IPS-18c (cell line): ENCODE measurements at regions not wholly inside any gene's neighbourhood (a gene's known extent, or its start where the extent isn't known, plus 50 kb on each side); places are given as distances from the start of the nearest gene placed in this dataset.
"Not testable (repeated sequence)": the region's sequence is repeated elsewhere in the genome, so short reads cannot be mapped to it uniquely, and the experiment has no call there.

ENCODE experiments used
- H3K4me3 ChIP-seq: 2 replicates; pipeline ENCODE4 v1.7.0; 2013; ENCODE audit warnings: low read depth, mild to moderate bottlenecking, low read length, moderate library complexity; ENCODE audit not compliant: insufficient read depth
- H3K9me3 ChIP-seq: one replicate; pipeline ENCODE4 v1.6.1; 2013; ENCODE audit warnings: mild to moderate bottlenecking, low read length, moderate library complexity; ENCODE audit not compliant: control insufficient read depth, insufficient read depth

DNA sequence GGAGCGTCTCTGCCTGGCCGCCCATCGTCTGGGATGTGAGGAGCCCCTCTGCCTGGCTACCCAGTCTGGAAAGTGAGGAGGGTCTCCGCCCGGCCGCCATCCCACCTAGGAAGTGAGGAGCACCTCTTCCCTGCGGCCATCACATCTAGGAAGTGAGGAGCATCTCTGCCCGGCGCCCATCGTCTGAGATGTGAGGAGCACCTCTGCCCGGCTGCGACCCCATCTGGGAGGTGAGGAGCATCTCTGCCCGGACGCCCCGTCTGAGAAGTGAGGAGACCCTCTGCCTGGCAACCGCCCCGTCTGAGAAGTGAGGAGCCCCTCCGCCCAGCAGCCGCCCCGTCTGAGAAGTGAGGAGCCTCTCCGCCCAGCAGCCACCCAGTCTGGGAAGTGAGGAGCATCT is 84.5 kb downstream of the IDS start:
- not testable (repeated sequence) for H3K4me3 ChIP-seq, H3K9me3 ChIP-seq

DNA sequence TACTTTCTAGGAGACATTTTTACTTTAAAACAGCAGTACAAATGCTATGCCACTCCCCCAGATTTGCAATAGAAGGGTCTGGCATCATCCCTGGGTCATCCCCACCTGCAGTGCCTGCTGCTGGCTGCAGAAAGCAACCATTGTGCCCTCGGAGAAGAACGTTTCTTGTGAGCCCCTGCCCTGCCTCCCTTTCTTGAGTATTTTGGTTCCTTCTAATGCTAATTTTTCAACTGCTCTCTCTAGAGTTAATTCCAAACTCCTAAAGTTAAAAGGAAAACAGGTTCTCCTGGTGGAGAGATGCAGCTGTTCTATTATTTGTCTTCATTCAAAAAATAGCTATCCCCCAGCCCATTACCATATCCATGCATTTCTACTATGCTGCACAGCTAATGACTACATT is 107.1 kb downstream of the IDS start:
- no peak overlapping the region for H3K4me3 ChIP-seq

DNA sequence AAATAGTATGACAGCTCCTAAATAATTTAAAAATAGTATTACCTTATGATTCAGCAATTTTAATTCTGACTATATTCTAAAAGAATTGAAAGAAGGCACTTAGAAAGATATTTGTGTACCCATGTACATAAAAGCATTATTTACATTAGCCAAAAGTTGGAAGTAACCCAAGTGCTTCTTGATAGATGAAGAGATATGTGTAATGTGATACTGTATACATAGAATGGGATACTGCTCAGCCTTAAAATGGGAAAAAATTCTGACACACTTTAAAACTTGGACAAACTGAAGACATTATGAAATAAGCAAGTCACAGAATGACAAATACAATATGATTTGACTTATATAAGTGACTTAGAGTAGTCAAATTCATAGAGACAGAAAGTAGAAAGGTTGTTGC is 112.2 kb downstream of the IDS start:
- H3K4me3 ChIP-seq: no peak overlapping the region
- no peaks in the 10 kb centered on the region for H3K9me3 ChIP-seq

More for the DNA sequence above, 107.1 kb downstream of the IDS start:
- H3K9me3 ChIP-seq: no peaks in the 10 kb centered on the region

DNA sequence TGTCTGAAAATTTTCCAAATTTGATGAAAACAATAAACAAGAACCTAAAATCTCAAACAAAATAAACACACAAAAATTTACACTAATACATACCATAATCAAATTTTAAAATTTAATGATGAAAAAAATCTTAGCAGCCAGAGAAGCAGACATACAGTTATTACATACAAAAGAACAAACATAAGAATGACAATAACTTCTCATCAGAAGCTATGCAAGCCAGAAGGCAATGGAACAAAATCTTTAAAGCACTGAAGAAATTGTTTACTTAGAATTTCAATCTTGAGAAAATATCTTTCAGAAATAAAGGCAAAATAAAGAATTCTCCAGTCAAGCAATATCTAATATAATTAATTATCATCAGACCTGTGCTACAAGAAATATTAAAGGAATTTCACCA is 121.3 kb downstream of the IDS start:
- no peaks in the 10 kb centered on the region for H3K9me3 ChIP-seq
- no peak overlapping the region for H3K4me3 ChIP-seq

DNA sequence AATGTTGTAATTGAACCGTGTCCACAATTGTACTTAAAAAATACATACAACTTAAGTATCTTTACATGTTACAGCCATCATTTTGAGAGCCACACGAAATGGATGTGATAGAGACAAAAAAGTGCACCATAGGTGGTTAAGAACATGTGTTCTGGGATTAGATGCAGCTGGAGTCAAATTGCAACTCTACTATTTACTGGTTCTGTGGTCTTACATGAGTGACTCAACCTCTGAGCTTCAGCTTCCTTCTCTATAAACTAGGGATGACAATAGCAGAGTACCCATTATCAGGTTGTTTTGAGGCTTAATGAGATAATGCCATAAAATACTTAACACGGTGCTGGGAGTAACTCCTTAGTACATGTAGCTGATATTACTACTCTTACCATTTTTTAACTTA is 130.4 kb downstream of the IDS start:
- peaks cover 3% of the 10 kb centered on the region for H3K9me3 ChIP-seq
- no peak overlapping the region for H3K4me3 ChIP-seq

DNA sequence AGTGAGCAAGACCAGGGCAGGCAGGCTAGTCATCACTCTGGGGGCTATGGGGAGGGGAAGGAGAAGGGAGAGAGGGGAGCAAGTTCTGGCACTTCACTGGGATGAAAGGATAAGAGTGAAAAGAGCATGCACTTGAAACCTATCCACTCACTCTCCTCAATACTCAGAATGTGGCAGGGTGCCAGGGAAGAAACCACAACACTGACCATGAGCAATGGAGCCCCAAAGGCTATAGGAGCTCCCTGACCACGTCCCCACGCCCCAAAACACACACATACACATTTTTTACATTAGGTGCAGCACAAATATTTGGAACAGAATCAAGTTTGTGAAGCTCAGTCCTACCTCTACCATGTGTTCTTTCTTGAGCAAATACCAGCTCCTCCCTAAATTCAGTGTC is 132.2 kb downstream of the IDS start:
- H3K9me3 ChIP-seq: peaks cover 3% of the 10 kb centered on the region
- H3K4me3 ChIP-seq: no peak overlapping the region

DNA sequence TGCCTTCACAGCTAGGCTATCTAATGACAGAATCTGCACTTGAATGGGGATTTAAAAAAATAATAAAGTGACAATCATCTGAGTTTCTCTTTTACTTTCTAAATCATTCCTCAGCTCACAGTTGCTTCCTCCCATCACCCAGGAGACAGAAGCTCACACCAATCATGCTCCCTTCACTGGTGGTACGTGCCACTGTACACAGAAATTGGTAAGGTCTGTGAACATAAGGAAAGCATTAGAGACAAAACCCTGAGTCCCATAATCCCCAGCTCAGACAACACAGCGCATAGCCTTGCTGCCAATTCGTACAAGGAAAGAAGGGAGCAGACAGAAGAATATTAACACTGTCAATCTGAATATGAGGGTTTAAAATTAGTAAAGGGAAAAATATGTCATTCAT is 133.1 kb downstream of the IDS start:
- Histone ChIP-seq H3K9me3 (no peaks in the 10 kb centered on the region), H3K4me3 (no peak overlapping the region)

DNA sequence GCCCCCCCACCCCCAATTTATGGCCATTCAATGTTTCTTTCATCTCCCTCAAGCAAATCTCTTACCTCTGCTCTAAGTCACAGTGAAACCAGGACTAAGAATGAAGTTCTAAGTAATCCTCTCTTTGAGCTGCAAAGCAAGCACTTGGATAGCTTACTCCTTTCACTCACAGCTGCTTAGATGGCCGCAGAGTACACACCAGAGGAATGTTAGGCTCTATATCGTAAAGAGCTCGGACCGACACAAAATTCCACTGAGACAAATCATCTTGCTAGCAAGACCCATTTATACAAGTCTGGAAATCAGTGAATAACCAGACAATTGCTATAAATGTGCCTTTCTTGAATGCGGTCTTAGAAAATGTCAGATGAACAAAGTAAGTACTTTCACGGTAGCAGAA is 135.0 kb downstream of the IDS start:
- peaks cover 2% of the 10 kb centered on the region for H3K9me3 ChIP-seq
- no peak overlapping the region for H3K4me3 ChIP-seq

DNA sequence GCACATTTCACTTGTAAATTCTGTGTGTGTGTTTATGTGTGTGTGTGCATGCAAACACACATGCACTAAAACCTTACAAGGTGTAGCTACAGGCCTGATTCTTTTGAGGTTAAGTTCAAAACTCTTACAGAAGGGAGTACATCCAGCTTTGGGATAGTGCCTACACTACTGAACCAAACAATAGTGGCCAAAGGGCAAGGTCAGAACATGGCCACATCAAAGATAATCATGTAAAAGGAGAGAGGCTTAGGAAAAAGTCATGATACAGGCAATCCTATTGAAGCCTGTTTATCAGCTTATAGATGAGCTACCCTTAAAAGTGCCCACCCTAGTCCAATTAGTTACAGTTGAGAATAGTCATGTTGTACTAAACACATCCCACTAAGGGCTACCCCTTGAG is 139.6 kb downstream of the IDS start:
- Histone ChIP-seq H3K4me3 (no peak overlapping the region), H3K9me3 (peaks cover 2% of the 10 kb centered on the region)

DNA sequence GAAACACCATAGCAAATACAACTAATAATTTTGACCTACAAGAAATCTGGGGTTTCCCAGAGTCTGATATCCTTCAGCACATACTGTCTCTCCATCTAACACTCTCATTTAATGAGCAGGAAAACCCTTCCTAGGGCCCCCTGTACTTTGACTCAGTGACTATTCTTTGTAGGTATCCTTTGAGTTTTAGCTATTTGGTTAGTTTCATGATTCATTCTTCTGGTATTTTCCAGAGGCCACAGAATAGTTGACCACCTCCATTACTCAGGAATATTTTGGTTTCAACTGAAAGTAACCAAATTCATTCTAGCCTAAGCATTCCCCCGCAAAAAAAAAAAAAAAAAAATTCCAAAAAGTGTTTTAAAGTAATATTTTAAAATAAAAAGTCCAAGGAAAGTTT is 140.0 kb downstream of the IDS start:
- H3K9me3 ChIP-seq: peaks cover 2% of the 10 kb centered on the region
- H3K4me3 ChIP-seq: no peak overlapping the region

DNA sequence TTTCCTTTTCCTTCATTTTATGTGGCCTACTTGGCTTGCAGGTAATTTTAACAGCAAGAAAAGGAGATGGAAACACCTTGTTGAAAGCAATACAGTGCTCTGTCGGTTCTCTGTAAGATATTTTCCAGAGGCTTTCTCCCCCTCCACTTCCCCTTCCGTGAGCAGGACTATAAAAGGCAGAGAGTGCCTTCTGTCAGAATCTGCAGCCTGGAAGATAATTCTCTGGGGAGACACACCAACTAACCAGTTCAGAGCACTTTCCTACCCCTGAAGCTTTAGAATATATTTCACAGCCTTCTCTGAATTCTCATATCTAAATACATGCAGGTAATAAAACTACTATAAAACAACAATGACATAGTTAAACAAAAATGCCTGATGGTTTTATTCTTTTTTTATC is 141.1 kb downstream of the IDS start:
- peaks cover 2% of the 10 kb centered on the region for H3K9me3 ChIP-seq
- no peak overlapping the region for H3K4me3 ChIP-seq

DNA sequence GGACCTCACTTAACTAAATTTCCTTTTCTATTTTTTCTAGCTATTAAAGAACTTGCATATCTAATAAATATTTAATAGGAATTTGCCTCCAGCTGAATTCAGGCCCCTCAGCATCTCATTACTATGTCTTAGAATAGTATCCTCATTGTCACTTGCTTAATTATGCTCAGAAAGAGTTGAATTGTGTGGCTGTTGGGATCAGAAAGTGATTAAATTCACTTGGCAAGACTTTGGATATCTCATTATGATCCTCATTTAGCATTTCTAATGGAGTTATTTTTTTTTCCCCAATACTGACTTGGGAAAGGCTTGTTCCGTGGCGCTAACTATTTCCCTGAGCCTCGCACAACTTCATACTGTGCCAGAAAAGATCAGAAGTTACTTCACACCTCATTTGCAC is 158.8 kb downstream of the IDS start:
- peaks cover 5% of the 10 kb centered on the region for H3K9me3 ChIP-seq
- H3K4me3 ChIP-seq: no peak overlapping the region

DNA sequence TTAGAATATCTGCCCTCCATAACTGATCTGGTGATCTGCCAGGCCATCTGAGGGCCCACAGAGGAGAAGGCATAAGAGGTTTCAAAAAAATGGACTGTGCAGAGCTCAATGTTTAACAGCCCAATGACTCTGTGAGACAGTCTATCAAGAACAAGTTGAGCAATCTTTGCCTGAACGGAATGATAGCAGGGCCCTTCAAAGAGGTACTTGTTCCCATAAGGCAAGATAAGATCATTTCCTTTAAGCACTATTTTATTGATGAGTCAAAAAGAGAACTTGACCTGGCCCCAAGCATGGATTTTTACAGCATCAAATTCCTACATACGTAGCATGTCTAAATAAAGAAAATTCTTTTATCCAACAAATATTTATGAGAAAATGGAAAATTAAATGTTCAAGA is 182.8 kb downstream of the IDS start:
- H3K9me3 ChIP-seq: no peaks in the 10 kb centered on the region
- no peak overlapping the region for H3K4me3 ChIP-seq

DNA sequence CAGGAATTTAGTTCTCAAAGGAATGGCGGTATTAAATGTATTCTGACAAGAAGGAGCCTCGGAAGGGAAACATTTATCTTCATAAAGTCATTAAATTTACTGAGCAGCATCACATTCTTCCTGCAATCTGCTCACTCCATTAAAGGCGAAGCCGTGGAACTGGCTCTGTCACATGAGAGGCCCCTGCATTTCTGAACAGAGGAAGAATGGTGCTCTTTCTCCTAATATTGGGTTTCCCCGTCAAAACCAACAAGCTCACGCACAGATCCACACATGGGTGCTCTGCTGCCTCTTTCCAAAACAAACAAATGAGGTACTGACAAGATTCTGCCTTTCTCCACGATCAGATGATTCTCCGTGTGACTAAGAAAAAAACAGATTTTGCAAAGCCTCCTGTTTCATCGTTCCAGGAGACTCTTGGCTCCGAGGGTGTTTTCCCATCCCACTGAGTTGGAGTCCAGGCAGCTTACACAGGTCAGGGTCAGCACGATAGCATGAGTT is 191.2 kb downstream of the IDS start:
- no peak overlapping the region for H3K4me3 ChIP-seq
- peaks cover 3% of the 10 kb centered on the region for H3K9me3 ChIP-seq

DNA sequence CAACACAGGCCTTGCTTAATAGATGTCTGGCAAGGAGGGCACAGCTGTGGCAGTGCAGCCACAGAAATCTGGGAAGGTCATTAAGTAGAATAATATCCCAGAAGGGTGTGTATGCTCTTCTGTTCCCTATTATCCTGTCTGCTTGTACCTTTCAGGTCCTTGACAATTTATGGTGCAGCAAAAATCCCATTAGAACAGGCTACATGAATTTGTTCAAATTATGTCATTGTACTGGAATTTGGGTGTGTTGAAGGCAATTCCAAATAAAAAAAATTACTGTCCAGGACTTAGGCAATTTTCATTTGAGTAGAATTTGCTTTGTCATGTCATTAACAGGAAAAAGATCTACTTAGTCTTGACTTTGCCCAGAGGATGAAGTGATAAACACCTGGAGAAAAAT is 192.1 kb downstream of the IDS start:
- peak overlapping the region; percentile 4; the same call in 1 of the 2 replicates for H3K4me3 ChIP-seq

DNA sequence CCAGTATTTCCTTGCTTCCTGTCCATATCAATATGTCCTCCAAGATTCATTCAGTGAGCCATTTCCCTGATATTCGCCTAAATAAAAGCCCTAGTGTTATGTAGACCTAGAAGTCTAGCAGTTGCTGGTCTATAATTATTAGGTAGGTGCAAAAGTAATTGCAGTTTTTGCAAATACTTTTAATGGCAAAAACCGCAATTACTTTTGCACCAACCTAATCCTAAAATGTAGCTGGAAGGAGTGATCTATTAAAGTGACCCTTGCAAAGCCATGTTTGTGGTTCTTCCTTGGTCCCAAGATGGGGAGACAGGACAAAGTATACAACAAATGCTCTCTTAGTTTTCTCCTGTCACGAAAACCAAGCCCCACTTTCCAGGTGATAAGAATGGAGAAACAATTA is 193.0 kb downstream of the IDS start:
- H3K9me3 ChIP-seq: peaks cover 3% of the 10 kb centered on the region

More for the DNA sequence above, 192.1 kb downstream of the IDS start:
- peaks cover 3% of the 10 kb centered on the region for H3K9me3 ChIP-seq

DNA sequence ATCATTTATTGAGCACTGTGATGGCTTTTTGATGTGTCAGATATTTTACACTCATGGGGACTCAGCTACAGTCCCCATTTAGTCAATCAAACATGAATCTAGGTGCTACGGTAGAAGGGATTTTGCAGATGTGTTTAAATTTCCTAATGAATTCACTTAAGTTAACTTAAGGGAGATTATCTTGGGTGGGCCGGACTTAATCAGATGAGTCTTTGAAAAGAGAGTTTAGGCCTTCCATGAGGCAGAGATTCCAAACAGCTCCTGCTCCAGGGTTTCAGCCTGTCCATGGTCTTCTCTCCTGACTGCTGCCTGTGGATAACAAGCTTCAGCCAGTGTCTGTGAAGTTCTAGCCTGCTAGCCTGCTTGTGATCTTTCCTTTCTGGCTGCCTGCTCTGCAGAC is 202.4 kb downstream of the IDS start:
- no peak overlapping the region for H3K4me3 ChIP-seq
- H3K9me3 ChIP-seq: peaks cover 3% of the 10 kb centered on the region

More for the DNA sequence above, 193.0 kb downstream of the IDS start:
- H3K4me3 ChIP-seq: no peak overlapping the region

DNA sequence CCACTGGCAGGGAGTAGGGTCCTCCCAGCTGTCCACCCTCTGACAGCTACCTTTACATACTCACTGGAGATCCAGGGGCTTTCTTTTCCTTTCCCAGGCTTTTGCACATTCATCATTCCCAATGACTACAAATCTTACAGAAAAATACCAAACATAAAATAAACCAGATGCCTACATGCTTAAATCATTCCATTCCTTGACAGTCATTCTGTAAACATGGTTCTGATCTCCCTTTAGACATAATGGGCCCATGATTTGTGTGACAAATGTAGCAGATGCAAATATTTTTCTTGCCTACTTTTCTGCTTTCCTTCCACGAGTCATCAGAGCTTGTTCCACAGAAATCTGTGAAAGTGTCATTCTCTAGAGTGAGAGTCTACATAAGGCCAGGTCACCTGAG is 207.0 kb downstream of the IDS start:
- H3K9me3 ChIP-seq: peaks cover under 1% of the 10 kb centered on the region

DNA sequence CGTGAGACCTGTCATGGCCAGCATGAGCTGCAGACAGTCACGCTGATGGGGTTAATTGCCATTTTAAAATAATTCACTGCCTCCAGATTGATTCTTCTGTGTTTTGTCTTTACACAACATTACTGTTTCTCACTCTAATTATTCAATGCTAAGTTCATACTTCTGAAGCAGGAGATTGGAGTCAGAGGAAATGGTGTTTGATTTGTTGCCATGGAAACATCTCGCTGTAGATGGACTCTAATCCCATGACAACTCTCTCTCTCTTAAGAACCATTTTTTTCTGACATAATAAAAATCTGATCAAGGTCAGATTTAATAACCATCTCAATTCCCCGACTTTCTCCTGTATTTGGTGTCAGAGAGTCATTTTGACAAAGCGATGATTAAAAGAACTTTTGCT is 209.0 kb downstream of the IDS start:
- peaks cover 3% of the 10 kb centered on the region for H3K9me3 ChIP-seq
- H3K4me3 ChIP-seq: no peak overlapping the region

More for the DNA sequence above, 207.0 kb downstream of the IDS start:
- no peak overlapping the region for H3K4me3 ChIP-seq
